CD4-positive, alpha-beta T cell (primary cell): ENCODE measurements at regions not wholly inside any gene's neighbourhood (a gene's known extent, or its start where the extent isn't known, plus 50 kb on each side); places are given as distances from the start of the nearest gene placed in this dataset.

ENCODE experiments used
- ATAC-seq: fragments of 200-7000 bp; cut with Tn5 transposase; one replicate; pipeline ENCODE4 v1.10.0; 2022; ENCODE audit warnings: mild to moderate bottlenecking; ENCODE audit not compliant: poor library complexity
- CTCF ChIA-PET: fragments of 350-600 bp; sonication (Branson Sonifier 250); formaldehyde crosslinking; loops from one replicate; lab custom pipeline; 2021; ENCODE audit warnings: antibody characterized with exemption, inconsistent platforms; lab: Charles Lee
- POLR2A ChIA-PET: fragments of 350-600 bp; sonication (Branson Sonifier 250); formaldehyde crosslinking; loops from one replicate; lab custom pipeline; 2021; ENCODE audit warnings: antibody characterized with exemption, inconsistent platforms; lab: Charles Lee
- DNase-seq, 14 experiments: peaks; one replicate each; pipeline ENCODE4 v3.0.0-alpha.2; 2013 to 2020; ENCODE audit warnings: mixed read lengths in 2 of 14
- H3K27ac ChIP-seq, 2 donors: one replicate each; pipeline versions ENCODE4 v1.5.1 to v1.7.0; 2013; ENCODE audit warnings: low read length in 2 of 2, low read depth in 1 of 2, mild to moderate bottlenecking in 1 of 2
- H3K27me3 ChIP-seq, 2 experiments: 1 replicate in 1 of 2; 2 replicates in 1 of 2; pipeline versions ENCODE4 v1.6.1 to v1.7.0; 2013; ENCODE audit warnings: low read length in 2 of 2, control low read depth in 1 of 2, mild to moderate bottlenecking in 1 of 2, moderate library complexity in 1 of 2; ENCODE audit not compliant: insufficient read depth in 2 of 2, control insufficient read depth in 1 of 2
- H3K36me3 ChIP-seq: one replicate; pipeline ENCODE4 v1.6.1; 2013; ENCODE audit warnings: low read length, control low read depth; ENCODE audit not compliant: insufficient read depth
- H3K4me1 ChIP-seq: one replicate; pipeline ENCODE4 v1.6.1; 2013; ENCODE audit warnings: low read length, control low read depth; ENCODE audit not compliant: insufficient read depth
- H3K4me3 ChIP-seq: one replicate; pipeline ENCODE4 v1.5.1; 2013; ENCODE audit warnings: mild to moderate bottlenecking, low read length, moderate library complexity
- H3K9me3 ChIP-seq, 2 experiments: 1 replicate in 1 of 2; 2 replicates in 1 of 2; pipeline versions ENCODE4 v1.6.1 to v1.7.0; 2013; ENCODE audit warnings: low read length in 2 of 2, mild to moderate bottlenecking in 2 of 2, control low read depth in 1 of 2, moderate library complexity in 1 of 2; ENCODE audit not compliant: control insufficient read depth in 1 of 2, insufficient read depth in 1 of 2
- H3K27ac Mint-ChIP-seq: one replicate; pipeline ENCODE4 v1.8.0; 2020; ENCODE audit warnings: mixed read lengths
- H3K27me3 Mint-ChIP-seq: one replicate; pipeline ENCODE4 v1.8.0; 2021; ENCODE audit warnings: mixed read lengths
- H3K36me3 Mint-ChIP-seq: one replicate; pipeline ENCODE4 v1.8.0; 2021; ENCODE audit warnings: low read depth, mixed read lengths
- H3K4me1 Mint-ChIP-seq: one replicate; pipeline ENCODE4 v1.8.0; 2021; ENCODE audit warnings: low read depth, mixed read lengths
- H3K4me3 Mint-ChIP-seq: one replicate; pipeline ENCODE4 v1.8.0; 2020; ENCODE audit warnings: mild to moderate bottlenecking, mixed read lengths
- H3K9me3 Mint-ChIP-seq: one replicate; pipeline ENCODE4 v1.8.0; 2020; ENCODE audit warnings: mixed read lengths
- CTCF ChIP-seq: fragments of 200-600 bp; IDR thresholded peaks from one replicate; pipeline ENCODE4 v1.8.0; 2022; ENCODE audit warnings: antibody characterized with exemption, mild to moderate bottlenecking
- intact Hi-C, 2 experiments: fragments of 100-400 bp; cut with DNase I in 1 of 2; cut with micrococcal nuclease in 1 of 2; formaldehyde crosslinking; loops; one replicate each; pipeline versions ENCODE4 v1.15.1 to v1.9.0; 2023 to 2025; cut with DNase I, micrococcal nuclease

DNA sequence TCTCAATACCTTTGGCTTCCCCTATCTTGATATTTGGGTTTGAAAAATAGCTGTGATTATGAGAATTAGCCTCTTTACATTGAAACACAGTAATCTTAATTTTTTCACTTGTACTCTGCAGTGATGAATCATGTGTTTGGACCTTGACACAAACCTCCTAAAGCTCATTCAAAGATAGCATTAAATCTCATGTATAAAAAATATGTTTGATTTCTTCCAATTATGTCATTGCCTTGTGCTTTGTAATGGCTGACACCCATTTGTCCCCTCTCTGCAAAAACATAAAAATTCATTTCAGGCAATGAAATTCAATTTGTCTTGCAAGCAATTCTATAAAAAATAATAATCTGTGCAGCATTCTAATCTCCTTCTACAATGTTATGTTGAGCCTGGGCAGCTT lies 422.4 kb upstream of the BOD1L1 start:
- no peaks in the 10 kb centered on the region for H3K36me3 ChIP-seq
- Mint-ChIP-seq H3K27ac (no peak overlapping the region), H3K36me3 (no peaks in the 10 kb centered on the region), H3K4me3 (no peak overlapping the region), H3K4me1 (no peaks in the 10 kb centered on the region), H3K9me3 (no peaks in the 10 kb centered on the region), H3K27me3 (no peaks in the 10 kb centered on the region)
- H3K4me3 ChIP-seq: no peak overlapping the region
- no peak for TF ChIP-seq CTCF
- no peak overlapping the region for H3K27ac ChIP-seq
- no peaks in the 10 kb centered on the region for H3K27me3 ChIP-seq
- DNase-seq: no peak
- no peaks in the 10 kb centered on the region for H3K9me3 ChIP-seq
- POLR2A ChIA-PET: no interaction called here
- CTCF ChIA-PET: no interaction called here
- H3K4me1 ChIP-seq: no peaks in the 10 kb centered on the region
- intact Hi-C loops: no loop called here
- ATAC-seq: no peak

GRCh38 chr4:14053291-14053690 lies 425.8 kb upstream of the BOD1L1 start:
- ATAC-seq: no peak
- CTCF ChIA-PET: no interaction called here
- TF ChIP-seq CTCF: no peak

GRCh38 chr4:14054391-14054790 lies 426.9 kb upstream of the BOD1L1 start:
- Mint-ChIP-seq H3K27me3 (no peaks in the 10 kb centered on the region), H3K4me3 (no peak overlapping the region), H3K9me3 (no peaks in the 10 kb centered on the region), H3K27ac (no peak overlapping the region), H3K36me3 (no peaks in the 10 kb centered on the region), H3K4me1 (no peaks in the 10 kb centered on the region)
- CTCF ChIA-PET: no interaction called here
- POLR2A ChIA-PET: no interaction called here
- Histone ChIP-seq H3K4me1 (no peaks in the 10 kb centered on the region), H3K36me3 (no peaks in the 10 kb centered on the region), H3K4me3 (no peak overlapping the region), H3K27me3 (no peaks in the 10 kb centered on the region), H3K9me3 (no peaks in the 10 kb centered on the region), H3K27ac (no peak overlapping the region)
- DNase-seq (no peak), ATAC-seq (no peak)
- no peak for TF ChIP-seq CTCF
- intact Hi-C loops: no loop called here

More at GRCh38 chr4:14053291-14053690, 425.8 kb upstream of the BOD1L1 start:
- POLR2A ChIA-PET: no interaction called here
- intact Hi-C loops: no loop called here
- H3K4me3 ChIP-seq: no peak overlapping the region
- Mint-ChIP-seq H3K27ac (no peak overlapping the region), H3K36me3 (no peaks in the 10 kb centered on the region), H3K27me3 (no peaks in the 10 kb centered on the region), H3K4me3 (no peak overlapping the region), H3K9me3 (no peaks in the 10 kb centered on the region), H3K4me1 (no peaks in the 10 kb centered on the region)
- no peak for DNase-seq
- no peaks in the 10 kb centered on the region for H3K36me3 ChIP-seq
- no peak overlapping the region for H3K27ac ChIP-seq
- H3K27me3 ChIP-seq: no peaks in the 10 kb centered on the region
- no peaks in the 10 kb centered on the region for H3K9me3 ChIP-seq
- no peaks in the 10 kb centered on the region for H3K4me1 ChIP-seq
